ENCODE measurements at regions not wholly inside any gene's neighbourhood (a gene's known extent, or its start where the extent isn't known, plus 50 kb on each side); places are given as distances from the start of the nearest gene placed in this dataset.

- H3K36me3 ChIP-seq (ENCODE audit: control insufficient read depth, insufficient read depth, low read length): no peaks in the 10 kb centered on the region
- no peak for DNase-seq (ENCODE audit: low read depth)
- ChIA-PET CTCF (interaction anchor here (0.6 to 1.3 kb wide), 2 partner anchors 58 to 360 kb away, joined by 3 read pairs; no protein-coding TSS in a partner anchor), POLR2A (no interaction called here)
- H3K27me3 ChIP-seq (ENCODE audit: control insufficient read depth, insufficient read depth, low read length): no peaks in the 10 kb centered on the region
- no peak overlapping the region for H3K4me3 ChIP-seq (ENCODE audit: low read depth, low read length)
- TF ChIP-seq, protein P1, sequence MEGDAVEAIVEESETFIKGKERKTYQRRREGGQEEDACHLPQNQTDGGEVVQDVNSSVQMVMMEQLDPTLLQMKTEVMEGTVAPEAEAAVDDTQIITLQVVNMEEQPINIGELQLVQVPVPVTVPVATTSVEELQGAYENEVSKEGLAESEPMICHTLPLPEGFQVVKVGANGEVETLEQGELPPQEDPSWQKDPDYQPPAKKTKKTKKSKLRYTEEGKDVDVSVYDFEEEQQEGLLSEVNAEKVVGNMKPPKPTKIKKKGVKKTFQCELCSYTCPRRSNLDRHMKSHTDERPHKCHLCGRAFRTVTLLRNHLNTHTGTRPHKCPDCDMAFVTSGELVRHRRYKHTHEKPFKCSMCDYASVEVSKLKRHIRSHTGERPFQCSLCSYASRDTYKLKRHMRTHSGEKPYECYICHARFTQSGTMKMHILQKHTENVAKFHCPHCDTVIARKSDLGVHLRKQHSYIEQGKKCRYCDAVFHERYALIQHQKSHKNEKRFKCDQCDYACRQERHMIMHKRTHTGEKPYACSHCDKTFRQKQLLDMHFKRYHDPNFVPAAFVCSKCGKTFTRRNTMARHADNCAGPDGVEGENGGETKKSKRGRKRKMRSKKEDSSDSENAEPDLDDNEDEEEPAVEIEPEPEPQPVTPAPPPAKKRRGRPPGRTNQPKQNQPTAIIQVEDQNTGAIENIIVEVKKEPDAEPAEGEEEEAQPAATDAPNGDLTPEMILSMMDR (IDR thresholded peaks at IDR 0.05; ENCODE audit: insufficient read depth, low read depth, low read length): no peak
These were observed 472.8 kb downstream of the PSAT1 start for GRCh38 chr9:78769690-78770089.

DNA sequence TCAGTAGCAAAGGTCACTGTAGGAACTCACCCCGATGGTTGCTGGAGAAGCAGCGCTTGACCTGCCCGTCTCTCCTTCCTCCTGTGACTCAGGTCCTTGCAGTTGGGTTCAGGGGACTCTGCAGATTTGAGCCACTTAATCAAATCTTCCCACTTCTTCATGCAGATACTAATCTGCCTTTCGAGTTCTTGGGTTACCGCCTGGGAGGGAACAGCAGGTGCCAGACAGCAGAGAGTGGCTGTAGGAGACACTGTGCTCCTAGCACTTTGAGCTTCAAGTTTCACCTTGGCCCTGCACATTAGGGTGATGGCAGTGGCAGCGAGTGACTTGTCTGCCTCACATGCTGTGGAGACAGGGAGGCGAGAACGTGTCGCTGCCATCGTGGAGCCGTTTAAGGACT is 478.3 kb downstream of the PSAT1 start:
- H3K4me3 ChIP-seq (ENCODE audit: low read depth, low read length): no peak overlapping the region
- no peak for DNase-seq (ENCODE audit: low read depth)
- POLR2A ChIA-PET: no interaction called here
- H3K27me3 ChIP-seq (ENCODE audit: control insufficient read depth, insufficient read depth, low read length): no peaks in the 10 kb centered on the region
- TF ChIP-seq, protein P1 (IDR thresholded peaks at IDR 0.05; ENCODE audit: insufficient read depth, low read depth, low read length): no peak
- CTCF ChIA-PET: no interaction called here
- no peaks in the 10 kb centered on the region for H3K36me3 ChIP-seq (ENCODE audit: control insufficient read depth, insufficient read depth, low read length)

- H3K27me3 ChIP-seq (ENCODE audit: control insufficient read depth, insufficient read depth, low read length): no peaks in the 10 kb centered on the region
- DNase-seq (ENCODE audit: low read depth): no peak
- no peak overlapping the region for H3K4me3 ChIP-seq (ENCODE audit: low read depth, low read length)
- no peaks in the 10 kb centered on the region for H3K36me3 ChIP-seq (ENCODE audit: control insufficient read depth, insufficient read depth, low read length)
- TF ChIP-seq, protein P1 (IDR thresholded peaks at IDR 0.05; ENCODE audit: insufficient read depth, low read depth, low read length): no peak
- POLR2A ChIA-PET: no interaction called here
- CTCF ChIA-PET: no interaction called here
These were observed 478.9 kb downstream of the PSAT1 start for GRCh38 chr9:78775696-78776295.

- no peak for DNase-seq (ENCODE audit: low read depth)
- H3K36me3 ChIP-seq (ENCODE audit: control insufficient read depth, insufficient read depth, low read length): no peaks in the 10 kb centered on the region
- H3K4me3 ChIP-seq (ENCODE audit: low read depth, low read length): no peak overlapping the region
- ChIA-PET CTCF (interaction anchor here (0.6 kb wide), 1 partner anchor 90 kb away, joined by 3 read pairs; no protein-coding TSS in a partner anchor), POLR2A (interaction anchor here (0.6 kb wide), 1 partner anchor 190 kb away, joined by 3 read pairs; no protein-coding TSS in a partner anchor)
- H3K27me3 ChIP-seq (ENCODE audit: control insufficient read depth, insufficient read depth, low read length): no peaks in the 10 kb centered on the region
- TF ChIP-seq, protein P1 (IDR thresholded peaks at IDR 0.05; ENCODE audit: insufficient read depth, low read depth, low read length): no peak
These were observed 480.8 kb downstream of the PSAT1 start for GRCh38 chr9:78777747-78778146.

DNA sequence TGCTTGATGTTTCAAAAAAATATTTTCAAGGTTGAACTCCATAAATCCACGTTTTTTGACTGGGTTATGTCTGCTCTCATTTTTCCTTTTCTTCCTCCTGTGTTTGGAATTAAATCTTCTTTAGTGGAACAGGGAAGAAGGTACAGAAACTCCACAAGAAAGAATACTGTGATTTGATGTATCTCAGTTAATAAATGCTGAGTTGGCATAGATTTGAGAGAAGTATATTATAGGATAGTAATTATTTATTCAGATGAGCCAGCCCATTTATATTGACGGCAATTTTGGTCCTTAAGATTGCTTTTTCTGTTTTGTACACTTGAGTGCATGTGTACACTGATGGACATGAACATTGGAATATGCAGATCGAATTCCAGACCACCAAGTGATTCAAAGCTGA is 481.4 kb downstream of the PSAT1 start:
- Histone ChIP-seq H3K4me3 (ENCODE audit: low read depth, low read length) (no peak overlapping the region), H3K27me3 (ENCODE audit: control insufficient read depth, insufficient read depth, low read length) (no peaks in the 10 kb centered on the region), H3K36me3 (ENCODE audit: control insufficient read depth, insufficient read depth, low read length) (no peaks in the 10 kb centered on the region)
- no peak for DNase-seq (ENCODE audit: low read depth)
- ChIA-PET POLR2A (no interaction called here), CTCF (interaction anchor here (1.6 kb wide), 1 partner anchor 339 kb away, joined by 4 read pairs; no protein-coding TSS in a partner anchor)
- TF ChIP-seq, protein P1 (IDR thresholded peaks at IDR 0.05; ENCODE audit: insufficient read depth, low read depth, low read length): no peak

Data from BJ (cell line).